ENCODE measurements at regions not wholly inside any gene's neighbourhood (a gene's known extent, or its start where the extent isn't known, plus 50 kb on each side); places are given as distances from the start of the nearest gene placed in this dataset.
"Not testable (repeated sequence)": the region's sequence is repeated elsewhere in the genome, so short reads cannot be mapped to it uniquely, and the experiment has no call there.

- Mint-ChIP-seq H3K27me3 (peaks cover 22% of the 10 kb centered on the region), H3K4me3 (no peak overlapping the region), H3K9me3 (no peaks in the 10 kb centered on the region), H3K36me3 (no peaks in the 10 kb centered on the region), H3K27ac (no peak overlapping the region), H3K4me1 (peaks cover 11% of the 10 kb centered on the region)
These were observed 103.7 kb downstream of the CRLF2 start for GRCh38 chrX:1108501-1109445.

- no peaks in the 10 kb centered on the region for H3K9me3 Mint-ChIP-seq
- H3K27me3 Mint-ChIP-seq = peaks cover 15% of the 10 kb centered on the region
- no peak overlapping the region for H3K4me3 Mint-ChIP-seq
- peaks cover 4% of the 10 kb centered on the region for H3K4me1 Mint-ChIP-seq
- no peak overlapping the region for H3K27ac Mint-ChIP-seq
- H3K36me3 Mint-ChIP-seq = no peaks in the 10 kb centered on the region
These were observed 105.8 kb downstream of the CRLF2 start for GRCh38 chrX:1106478-1107210.

GRCh38 chrX:1105671-1106419 lies 106.6 kb downstream of the CRLF2 start:
- Mint-ChIP-seq H3K4me3 (no peak overlapping the region), H3K27me3 (peaks cover 15% of the 10 kb centered on the region), H3K4me1 (no peaks in the 10 kb centered on the region), H3K27ac (no peak overlapping the region), H3K36me3 (no peaks in the 10 kb centered on the region), H3K9me3 (no peaks in the 10 kb centered on the region)

- not testable (repeated sequence) for H3K4me3 Mint-ChIP-seq, H3K9me3 Mint-ChIP-seq, H3K36me3 Mint-ChIP-seq, H3K4me1 Mint-ChIP-seq, H3K27ac Mint-ChIP-seq
- H3K27me3 Mint-ChIP-seq = peaks cover 15% of the 10 kb centered on the region
These were observed 107.4 kb downstream of the CRLF2 start for GRCh38 chrX:1105031-1105430.

GRCh38 chrX:1103360-1103759 lies 109.1 kb downstream of the CRLF2 start:
- Mint-ChIP-seq H3K27me3 (peaks cover 12% of the 10 kb centered on the region), H3K4me3 (no peak overlapping the region), H3K36me3 (no peaks in the 10 kb centered on the region), H3K4me1 (no peaks in the 10 kb centered on the region), H3K9me3 (no peaks in the 10 kb centered on the region), H3K27ac (no peak overlapping the region)

GRCh38 chrX:1102786-1103185 lies 109.7 kb downstream of the CRLF2 start:
- H3K9me3 Mint-ChIP-seq = no peaks in the 10 kb centered on the region
- H3K27me3 Mint-ChIP-seq = peaks cover 12% of the 10 kb centered on the region
- H3K4me3 Mint-ChIP-seq = no peak overlapping the region
- no peaks in the 10 kb centered on the region for H3K36me3 Mint-ChIP-seq
- no peak overlapping the region for H3K27ac Mint-ChIP-seq
- no peaks in the 10 kb centered on the region for H3K4me1 Mint-ChIP-seq

- peaks cover 12% of the 10 kb centered on the region for H3K27me3 Mint-ChIP-seq
- not testable (repeated sequence) for H3K36me3 Mint-ChIP-seq, H3K4me3 Mint-ChIP-seq, H3K27ac Mint-ChIP-seq, H3K9me3 Mint-ChIP-seq, H3K4me1 Mint-ChIP-seq
These were observed 110.2 kb downstream of the CRLF2 start for GRCh38 chrX:1102221-1102620.

DNA sequence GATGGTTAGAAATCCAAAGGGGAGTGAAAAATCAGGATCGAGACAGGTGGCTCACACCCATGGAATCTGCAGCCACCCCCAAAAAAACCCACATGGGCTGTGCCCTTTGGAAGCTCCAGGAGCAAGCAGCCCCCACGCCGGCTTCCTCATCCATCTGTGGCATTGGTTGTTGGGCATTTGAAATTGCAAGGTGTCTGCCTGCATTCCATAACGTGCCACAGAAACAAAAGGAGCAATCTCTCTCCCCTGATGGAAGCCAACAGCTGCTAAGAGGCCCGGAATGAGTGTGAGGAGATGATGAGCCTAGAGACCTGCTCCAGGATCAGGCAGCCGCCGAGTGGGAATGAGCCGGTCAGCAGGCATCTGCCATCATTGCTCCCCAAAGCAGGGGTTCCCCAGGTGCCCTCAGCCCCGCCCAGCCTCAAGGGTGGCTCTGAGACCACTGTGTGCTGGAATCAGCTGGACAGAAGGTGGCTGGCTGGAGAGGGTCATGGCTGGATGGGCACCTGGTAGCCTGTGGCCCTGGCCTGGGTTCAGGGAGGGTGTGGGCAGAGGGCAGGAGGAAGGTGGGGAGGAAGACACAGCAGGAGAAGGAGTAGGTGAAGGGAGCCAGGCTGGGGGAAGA lies 113.2 kb downstream of the CRLF2 start:
- H3K27me3 Mint-ChIP-seq = peaks cover 2% of the 10 kb centered on the region
- no peaks in the 10 kb centered on the region for H3K36me3 Mint-ChIP-seq
- no peak overlapping the region for H3K4me3 Mint-ChIP-seq
- H3K9me3 Mint-ChIP-seq = no peaks in the 10 kb centered on the region
- no peak overlapping the region for H3K27ac Mint-ChIP-seq
- H3K4me1 Mint-ChIP-seq = peaks cover 4% of the 10 kb centered on the region

GRCh38 chrX:1097328-1097727 lies 115.1 kb downstream of the CRLF2 start:
- no peaks in the 10 kb centered on the region for H3K36me3 Mint-ChIP-seq

DNA sequence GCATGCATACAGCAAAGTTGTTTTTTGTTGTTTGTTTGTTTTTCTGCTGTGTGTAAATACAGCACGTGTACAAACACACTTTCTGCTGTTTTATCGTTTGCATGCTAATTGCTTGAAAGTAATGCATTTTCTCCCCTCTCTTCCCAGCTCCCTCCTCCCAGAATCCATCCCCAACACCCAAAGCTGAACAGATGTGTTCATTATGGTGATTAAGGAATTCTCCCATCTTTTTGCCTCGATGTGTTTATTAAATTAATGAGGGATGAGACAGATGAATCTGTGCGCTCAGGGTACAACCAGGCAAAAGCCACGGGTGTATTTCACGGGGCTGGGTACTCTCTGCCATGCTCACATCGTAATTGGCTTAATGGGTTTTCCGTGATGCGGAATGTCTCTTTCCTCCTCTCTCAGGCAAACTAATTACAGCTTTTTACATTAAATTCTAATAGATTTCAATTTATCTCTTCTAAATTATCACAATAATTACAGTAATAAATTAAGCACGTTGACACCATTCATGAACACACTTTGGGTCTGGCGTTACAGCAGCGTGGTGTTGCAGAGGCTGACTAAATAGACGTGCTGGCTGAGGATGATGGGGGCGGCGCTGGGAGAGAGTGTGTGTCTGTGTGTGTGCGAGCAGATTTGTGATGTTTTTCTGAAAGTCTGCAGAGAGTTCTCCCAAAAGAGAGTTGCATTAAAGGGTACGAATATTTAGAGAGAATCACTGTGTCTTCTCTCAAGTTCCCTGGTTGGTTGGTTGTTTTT lies 117.7 kb downstream of the CRLF2 start:
- Mint-ChIP-seq H3K36me3 (no peaks in the 10 kb centered on the region), H3K27me3 (peaks cover 2% of the 10 kb centered on the region), H3K4me1 (peaks cover 18% of the 10 kb centered on the region), H3K9me3 (no peaks in the 10 kb centered on the region), H3K27ac (no peak overlapping the region), H3K4me3 (no peak overlapping the region)

More at GRCh38 chrX:1097328-1097727, 115.1 kb downstream of the CRLF2 start:
- no peak overlapping the region for H3K27ac Mint-ChIP-seq
- peaks cover 18% of the 10 kb centered on the region for H3K4me1 Mint-ChIP-seq
- no peaks in the 10 kb centered on the region for H3K9me3 Mint-ChIP-seq
- H3K27me3 Mint-ChIP-seq = peaks cover 2% of the 10 kb centered on the region
- H3K4me3 Mint-ChIP-seq = no peak overlapping the region

GRCh38 chrX:1093586-1094421 lies 118.6 kb downstream of the CRLF2 start:
- peak overlapping the region; percentile 93 for H3K27ac Mint-ChIP-seq
- H3K4me1 Mint-ChIP-seq = peaks cover 18% of the 10 kb centered on the region
- H3K4me3 Mint-ChIP-seq = peak overlapping the region; percentile 89
- H3K36me3 Mint-ChIP-seq = no peaks in the 10 kb centered on the region
- H3K27me3 Mint-ChIP-seq = peaks cover under 1% of the 10 kb centered on the region
- no peaks in the 10 kb centered on the region for H3K9me3 Mint-ChIP-seq

DNA sequence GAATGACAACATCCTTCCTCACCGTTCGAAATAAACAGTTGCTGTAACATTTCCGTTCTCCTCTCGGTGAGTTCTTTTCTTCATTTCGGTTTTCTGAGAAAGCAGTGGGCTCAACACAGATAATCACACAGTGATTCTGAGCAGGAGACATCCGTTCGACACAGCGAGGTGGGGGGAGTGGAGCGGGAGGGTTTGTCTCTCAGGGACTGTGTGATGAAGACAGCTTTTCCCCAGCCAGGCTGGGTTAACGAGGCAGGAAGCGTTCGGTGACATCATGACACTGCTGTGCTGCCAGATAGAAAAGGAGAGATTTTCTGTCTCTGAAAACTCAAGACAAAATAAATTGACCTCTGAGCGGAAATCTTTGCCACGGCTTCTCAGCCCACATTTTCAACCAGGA lies 119.3 kb downstream of the CRLF2 start:
- H3K27ac Mint-ChIP-seq = peak overlapping the region; percentile 93
- H3K36me3 Mint-ChIP-seq = no peaks in the 10 kb centered on the region
- no peaks in the 10 kb centered on the region for H3K27me3 Mint-ChIP-seq
- peak overlapping the region; percentile 89 for H3K4me3 Mint-ChIP-seq
- H3K9me3 Mint-ChIP-seq = no peaks in the 10 kb centered on the region
- peaks cover 18% of the 10 kb centered on the region for H3K4me1 Mint-ChIP-seq

GRCh38 chrX:1086444-1087409 lies 125.7 kb downstream of the CRLF2 start:
- peaks cover 4% of the 10 kb centered on the region for H3K36me3 Mint-ChIP-seq
- no peak overlapping the region for H3K27ac Mint-ChIP-seq
- H3K4me1 Mint-ChIP-seq = no peaks in the 10 kb centered on the region
- peaks cover 17% of the 10 kb centered on the region for H3K27me3 Mint-ChIP-seq
- H3K9me3 Mint-ChIP-seq = peaks cover 15% of the 10 kb centered on the region
- H3K4me3 Mint-ChIP-seq = no peak overlapping the region

Data from activated naive CD4-positive, alpha-beta T cell treated with anti-CD3 and anti-CD28 coated beads, Interleukin-2, amount 50 U/mL, for 24 hours (primary cell).